ENCODE measurements at regions not wholly inside any gene's neighbourhood (a gene's known extent, or its start where the extent isn't known, plus 50 kb on each side); places are given as distances from the start of the nearest gene placed in this dataset.

DNA sequence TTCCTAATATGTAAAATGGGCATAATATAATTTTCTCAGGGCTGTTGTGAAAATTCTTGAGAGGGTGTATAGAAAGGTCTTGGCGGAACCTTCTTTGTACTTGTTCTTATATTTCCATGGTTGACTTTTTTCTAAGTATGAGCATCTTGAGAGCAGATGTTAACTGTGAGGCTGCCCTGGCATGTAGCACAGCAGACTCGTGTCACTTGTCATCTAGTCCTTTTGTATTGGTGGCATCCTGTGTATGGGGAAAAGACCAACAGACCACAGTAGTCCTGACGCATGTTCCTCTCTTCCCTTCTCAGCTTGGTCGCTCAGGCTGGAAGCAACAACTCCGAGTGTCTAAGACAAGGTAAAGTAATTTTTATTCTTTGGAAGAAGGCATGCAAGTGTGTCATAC is 153.8 kb upstream of the ZBED5 start:
- 92% methylated on average over 5 of the region's 5 CpGs; no CpG with 5 or more reads in 1 of the 2 experiments for WGBS, 2 experiments (ENCODE audit: extremely low coverage in 1 of 2, insufficient coverage in 1 of 2, insufficient read length in 1 of 2, insufficient replicate concordance in 2 of 2, low coverage in 1 of 2, low lambda C conversion rate in 2 of 2, missing lambda C conversion rate in 1 of 2)

More for the DNA sequence above, 153.8 kb upstream of the ZBED5 start:
- CTCF ChIA-PET (ENCODE audit: partially characterized antibody): interaction anchor here (1.0 to 5.2 kb wide), 8 partner anchors 9 to 146 kb away, joined by 3 to 31 read pairs (median 4); no protein-coding TSS in a partner anchor
- Histone ChIP-seq H4K91ac (replicated peaks; ENCODE audit: insufficient read length, low read length) (no peak overlapping the region), H3K27ac (ENCODE audit: low read depth, low read length) (no peak overlapping the region), H2BK120ac (replicated peaks; ENCODE audit: low read depth, low read length) (no peak overlapping the region), H4K5ac (ENCODE audit: insufficient read length, low read depth, low read length) (no peak overlapping the region), H4K8ac (ENCODE audit: extremely low read depth, insufficient read depth, low read length) (no peak overlapping the region), H3K4ac (replicated peaks; ENCODE audit: insufficient read length, low read depth, low read length) (no peak overlapping the region), H3K27me3 (replicated peaks in 1 of 4; ENCODE audit: control insufficient read depth in 3 of 4, extremely low read depth in 1 of 4, insufficient read depth in 3 of 4, low read length in 3 of 4) (no peaks in the 10 kb centered on the region; a peak in 2 of 7 replicates), H2AK5ac (ENCODE audit: low read depth, low read length) (no peak overlapping the region), H3K79me2 (ENCODE audit: control insufficient read depth in 1 of 2, insufficient read depth in 2 of 2, low read length in 2 of 2) (no peaks in the 10 kb centered on the region), H3K23me2 (ENCODE audit: low read depth, low read length) (no peaks in the 10 kb centered on the region; the same call in 1 of the 2 replicates), H3K79me1 (ENCODE audit: low read depth, low read length) (no peaks in the 10 kb centered on the region), H2BK15ac (ENCODE audit: low read length) (0 out of 2 replicates have a peak overlapping the region, but pooled peaks have one; percentile 73), H3K18ac (ENCODE audit: extremely low read depth, low read length) (no peak overlapping the region), H3K36me3 (ENCODE audit: control insufficient read depth in 2 of 4, insufficient read depth in 4 of 4, low read length in 3 of 4) (no peaks in the 10 kb centered on the region), H3K14ac (ENCODE audit: insufficient read length) (no peak overlapping the region), H3K4me1 (replicated peaks in 1 of 4; ENCODE audit: control insufficient read depth in 3 of 4, insufficient read depth in 4 of 4, low read length in 3 of 4) (peaks cover 3 to 8% (median 5%) of the 10 kb centered on the region in 4 experiments; a peak in 5 of 7 replicates), H3K9me3 (ENCODE audit: insufficient read depth in 2 of 2, low read depth in 1 of 2, low read length in 1 of 2) (no peaks in the 10 kb centered on the region), H3K56ac (replicated peaks; ENCODE audit: insufficient read length, low read depth, low read length) (no peak overlapping the region), H2AFZ (ENCODE audit: low read length) (no peak overlapping the region), H3K23ac (ENCODE audit: insufficient read length) (no peak overlapping the region), H2BK5ac (ENCODE audit: low read depth, low read length) (no peak overlapping the region), H3K4me2 (ENCODE audit: insufficient read depth in 1 of 2, low read depth in 2 of 2, low read length in 2 of 2) (no peak overlapping the region; a peak in 1 of 4 replicates), H2BK12ac (ENCODE audit: low read depth, low read length) (no peak overlapping the region), H3K9ac (replicated peaks in 1 of 4; ENCODE audit: extremely low read depth in 1 of 4, low read depth in 3 of 4, low read length in 3 of 4) (no peak overlapping the region), H2BK20ac (ENCODE audit: low read length) (no peak overlapping the region), H4K20me1 (replicated peaks in 1 of 2; ENCODE audit: control insufficient read depth in 1 of 2, insufficient read depth in 2 of 2, low read length in 2 of 2) (no peaks in the 10 kb centered on the region), H3K4me3 (ENCODE audit: extremely low read depth in 1 of 4, insufficient read depth in 2 of 4, low read depth in 3 of 4, low read length in 4 of 4) (no peak overlapping the region)
- no peak for DNase-seq (ENCODE audit: low read depth in 1 of 2, low spot score in 2 of 2)
- TF ChIP-seq KDM5A (IDR thresholded peaks at IDR 0.05; ENCODE audit: low read length): no peak
- TF ChIP-seq TAF7 (optimal IDR thresholded peaks at IDR 0.05; ENCODE audit: borderline replicate concordance, low read depth, low read length): no peak
- TF ChIP-seq SIN3A (conservative IDR thresholded peaks at IDR 0.05 in 1 of 2, IDR thresholded peaks at IDR 0.05 in 1 of 2; ENCODE audit: low read depth in 1 of 2, low read length in 2 of 2): no peak
- no peak for FAIRE-seq
- POLR2A ChIA-PET (ENCODE audit: partially characterized antibody): no interaction called here

All from H1 (cell line).